Epithelial cell of esophagus (primary cell): ENCODE measurements at regions not wholly inside any gene's neighbourhood (a gene's known extent, or its start where the extent isn't known, plus 50 kb on each side); places are given as distances from the start of the nearest gene placed in this dataset.

Experiments
- DNase-seq: peaks from one replicate; pipeline ENCODE4 v3.0.0; 2010; ENCODE audit warnings: low read depth
- H3K4me3 ChIP-seq: 2 replicates; pipeline ENCODE4 v1.5.1; 2011; ENCODE audit warnings: mild to moderate bottlenecking, low read length, control low read depth
- TF ChIP-seq, protein P1 (sequence below): IDR thresholded peaks from 2 replicates; pipeline ENCODE4 v1.5.1; 2011; ENCODE audit warnings: low read depth, mild to moderate bottlenecking, low read length, control low read depth, inconsistent platforms; ENCODE audit not compliant: insufficient read depth; ENCODE audit errors: missing control alignments

DNA sequence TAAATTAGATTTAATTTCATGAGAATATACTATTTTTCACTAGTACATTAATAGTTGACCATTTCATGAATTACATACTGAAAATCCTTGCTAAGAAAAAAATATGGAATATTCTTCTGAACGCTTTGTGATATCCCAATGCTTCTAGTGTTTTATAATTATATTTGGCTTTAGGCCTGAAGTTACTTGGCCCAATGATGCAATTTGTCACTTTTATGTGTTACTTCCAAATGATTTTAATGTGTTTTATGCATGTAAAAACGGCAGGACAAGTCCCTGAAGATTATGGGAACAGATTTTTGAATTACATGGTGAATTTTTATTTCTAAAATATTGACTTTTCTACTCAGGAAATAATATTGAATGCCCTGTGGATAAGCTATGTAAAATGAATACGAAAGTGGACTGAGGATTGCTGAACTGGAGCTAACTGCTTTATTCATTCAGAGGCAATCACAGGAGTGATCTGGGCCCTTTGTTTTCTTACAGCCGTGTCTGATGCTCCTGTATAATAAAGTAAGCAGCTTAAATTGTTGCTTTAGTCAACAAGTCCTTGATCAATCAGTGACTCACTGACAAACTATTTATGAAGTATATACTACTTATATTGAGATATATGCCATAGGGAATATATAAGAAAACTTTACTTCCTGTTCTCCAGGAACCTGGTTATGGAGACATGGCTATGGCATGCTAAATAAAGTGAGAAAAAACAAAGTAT lies 543.0 kb upstream of the RGS18 start:
- TF ChIP-seq, protein P1, sequence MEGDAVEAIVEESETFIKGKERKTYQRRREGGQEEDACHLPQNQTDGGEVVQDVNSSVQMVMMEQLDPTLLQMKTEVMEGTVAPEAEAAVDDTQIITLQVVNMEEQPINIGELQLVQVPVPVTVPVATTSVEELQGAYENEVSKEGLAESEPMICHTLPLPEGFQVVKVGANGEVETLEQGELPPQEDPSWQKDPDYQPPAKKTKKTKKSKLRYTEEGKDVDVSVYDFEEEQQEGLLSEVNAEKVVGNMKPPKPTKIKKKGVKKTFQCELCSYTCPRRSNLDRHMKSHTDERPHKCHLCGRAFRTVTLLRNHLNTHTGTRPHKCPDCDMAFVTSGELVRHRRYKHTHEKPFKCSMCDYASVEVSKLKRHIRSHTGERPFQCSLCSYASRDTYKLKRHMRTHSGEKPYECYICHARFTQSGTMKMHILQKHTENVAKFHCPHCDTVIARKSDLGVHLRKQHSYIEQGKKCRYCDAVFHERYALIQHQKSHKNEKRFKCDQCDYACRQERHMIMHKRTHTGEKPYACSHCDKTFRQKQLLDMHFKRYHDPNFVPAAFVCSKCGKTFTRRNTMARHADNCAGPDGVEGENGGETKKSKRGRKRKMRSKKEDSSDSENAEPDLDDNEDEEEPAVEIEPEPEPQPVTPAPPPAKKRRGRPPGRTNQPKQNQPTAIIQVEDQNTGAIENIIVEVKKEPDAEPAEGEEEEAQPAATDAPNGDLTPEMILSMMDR, result no peak
- H3K4me3 ChIP-seq, result no peak overlapping the region

DNA sequence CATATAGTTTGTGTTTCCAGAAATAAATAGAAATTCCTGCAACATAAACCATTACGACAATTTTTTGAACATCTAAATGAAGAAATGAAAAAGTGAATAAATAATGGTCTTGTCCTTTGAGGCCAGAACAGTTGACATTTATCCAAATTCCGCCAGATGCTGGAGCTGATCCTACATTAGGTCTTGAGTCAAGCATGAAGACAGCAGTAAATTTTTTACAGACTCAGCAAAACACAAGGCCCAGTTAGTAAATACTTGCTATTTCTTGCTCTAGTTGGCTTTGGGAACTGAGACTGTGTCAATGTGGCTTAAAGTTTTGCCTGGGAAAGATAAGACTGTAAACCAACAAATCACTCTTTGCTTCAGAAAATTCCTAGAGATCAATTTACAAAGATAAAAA lies 540.1 kb upstream of the RGS18 start:
- TF ChIP-seq, protein P1, result no peak
- H3K4me3 ChIP-seq, result no peak overlapping the region
- no peak for DNase-seq

More for the DNA sequence above, 543.0 kb upstream of the RGS18 start:
- peak; percentile 8 for DNase-seq

DNA sequence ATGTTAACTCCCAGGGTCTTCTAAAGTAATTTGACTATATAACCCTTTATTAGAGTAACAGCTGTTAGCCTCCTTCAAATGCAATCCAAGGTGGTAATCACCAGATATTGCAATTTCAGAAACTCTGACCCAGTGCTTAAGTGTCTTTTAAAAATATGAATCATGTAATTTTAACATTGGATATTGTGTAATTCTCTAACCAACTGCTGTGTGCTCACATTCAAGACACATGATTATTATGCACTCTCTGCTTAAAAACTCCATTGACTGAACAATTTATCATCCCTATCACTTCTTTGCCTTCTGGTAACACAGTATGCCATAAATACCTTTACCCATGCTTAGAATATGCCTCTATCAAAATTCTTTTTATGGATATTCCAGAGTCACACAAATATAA lies 537.4 kb upstream of the RGS18 start:
- TF ChIP-seq, protein P1, result no peak
- H3K4me3 ChIP-seq, result no peak overlapping the region

DNA sequence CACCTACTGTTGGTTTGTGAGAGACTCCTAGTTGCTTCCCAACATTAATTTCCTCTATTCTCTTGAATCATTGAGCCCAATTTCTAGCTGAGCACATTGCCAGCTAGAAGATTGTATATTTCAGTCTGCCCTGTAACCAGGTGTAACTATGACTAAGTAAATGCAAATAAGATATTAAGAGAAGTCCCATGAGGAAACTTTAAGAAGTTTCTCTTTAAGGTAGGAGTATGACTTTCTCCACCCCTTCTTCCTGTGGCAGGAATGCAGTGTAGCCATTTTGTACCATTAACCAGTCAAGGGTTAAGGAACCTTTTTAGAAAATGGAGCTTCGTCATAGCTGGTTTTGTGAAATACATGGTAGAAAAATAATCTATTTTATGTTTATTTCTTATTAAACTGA lies 534.2 kb upstream of the RGS18 start:
- TF ChIP-seq, protein P1, result no peak
- DNase-seq, result no peak
- no peak overlapping the region for H3K4me3 ChIP-seq

More for the DNA sequence above, 537.4 kb upstream of the RGS18 start:
- peak; percentile 45 for DNase-seq

DNA sequence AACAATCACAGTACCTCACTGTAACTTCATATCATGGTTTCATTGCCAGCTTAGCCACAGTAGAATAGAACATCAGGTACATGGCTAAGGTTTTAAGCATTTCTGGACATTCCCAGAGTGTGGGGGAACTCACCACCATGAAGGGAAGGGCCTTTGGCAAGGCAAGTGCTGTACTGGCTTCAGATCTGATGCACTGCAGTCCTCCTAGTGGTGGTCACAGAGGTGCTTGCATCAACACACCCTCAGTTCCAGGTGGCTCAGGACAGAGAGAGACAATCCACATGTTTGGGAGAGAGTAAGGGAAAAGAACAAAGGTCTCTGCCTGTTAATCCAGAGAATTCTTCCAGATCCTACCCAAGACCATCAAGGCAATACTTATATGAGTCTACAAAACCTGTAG lies 528.4 kb upstream of the RGS18 start:
- H3K4me3 ChIP-seq, result no peak overlapping the region
- DNase-seq, result no peak
- TF ChIP-seq, protein P1, result peak; percentile 8

DNA sequence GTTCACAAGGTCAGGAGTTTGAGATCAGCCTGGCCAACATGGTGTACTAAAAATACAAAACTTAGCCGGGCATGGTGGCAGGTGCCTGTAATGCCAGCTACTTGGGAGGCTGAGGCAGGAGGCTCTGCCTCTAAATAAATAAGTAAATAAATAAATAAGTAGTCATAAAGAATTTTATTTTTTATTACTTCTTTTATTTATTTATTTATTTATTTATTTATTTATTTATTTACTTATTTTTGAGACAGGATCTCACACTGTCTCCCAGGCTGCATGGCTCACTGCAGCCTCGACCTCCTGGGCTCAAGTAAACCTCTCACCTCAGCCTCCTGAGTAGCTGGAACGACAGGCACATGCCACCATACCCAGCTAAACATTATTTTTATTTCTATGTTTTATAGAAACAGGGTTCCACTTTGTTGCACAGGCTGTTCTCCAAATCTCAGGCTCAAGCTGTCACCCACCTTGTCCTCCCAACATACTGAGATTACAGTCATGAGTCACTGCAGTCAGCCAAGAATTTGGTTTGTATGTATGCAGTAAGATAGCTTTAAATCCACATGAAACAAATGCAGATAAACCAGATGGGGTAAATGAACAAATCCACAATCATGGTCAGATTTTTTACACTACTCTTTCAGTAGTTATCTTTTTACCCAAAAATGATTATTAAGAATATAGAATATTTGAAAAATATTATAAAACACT lies 523.3 kb upstream of the RGS18 start:
- TF ChIP-seq, protein P1, result no peak
- no peak overlapping the region for H3K4me3 ChIP-seq
- peak; percentile 18 for DNase-seq
